GM13977 (cell line): ENCODE measurements at regions not wholly inside any gene's neighbourhood (a gene's known extent, or its start where the extent isn't known, plus 50 kb on each side); places are given as distances from the start of the nearest gene placed in this dataset.
"Not testable (repeated sequence)": the region's sequence is repeated elsewhere in the genome, so short reads cannot be mapped to it uniquely, and the experiment has no call there.

Source experiments
- DNase-seq: peaks from one replicate; pipeline ENCODE4 v3.0.0; 2012; ENCODE audit warnings: low spot score
- CTCF ChIP-seq: IDR thresholded peaks from 2 replicates; pipeline ENCODE4 v1.5.1; 2012; ENCODE audit warnings: mild to moderate bottlenecking, control low read depth; ENCODE audit not compliant: insufficient read depth; ENCODE audit errors: extremely low read depth, missing control alignments
- in situ Hi-C: fragments of 300-500 bp; cut with MboI; formaldehyde crosslinking; loops from one replicate; pipeline ENCODE4 v1.12.0; 2022; ENCODE audit warnings: low sequenced_read_pairs, low pct_unique_long_range_greater_than_20kb, mixed read lengths, inconsistent platforms; ENCODE audit not compliant: unreplicated experiment

GRCh38 chr10:117460846-117461765 is 81.4 kb upstream of the EMX2 start:
- no peak for TF ChIP-seq CTCF
- in situ Hi-C loops: no loop called here
- DNase-seq: no peak

- DNase-seq: no peak
- TF ChIP-seq CTCF: no peak
- in situ Hi-C loops: no loop called here
Measured at GRCh38 chr10:117458571-117458970, 83.3 kb upstream of the PDZD8 start.

- no peak for TF ChIP-seq CTCF
- no peak for DNase-seq
- in situ Hi-C loops: no loop called here
Measured at GRCh38 chr10:117457932-117458331, 82.7 kb upstream of the PDZD8 start.

- TF ChIP-seq CTCF: no peak
- in situ Hi-C loops: no loop called here
- DNase-seq: no peak
Measured at GRCh38 chr10:117457071-117457810, 82.0 kb upstream of the PDZD8 start.

GRCh38 chr10:117455346-117455745 is 80.1 kb upstream of the PDZD8 start:
- TF ChIP-seq CTCF: no peak
- no peak for DNase-seq
- in situ Hi-C loops: no loop called here

GRCh38 chr10:117454502-117454901 is 79.3 kb upstream of the PDZD8 start:
- no peak for DNase-seq
- in situ Hi-C loops: no loop called here
- no peak for TF ChIP-seq CTCF

GRCh38 chr10:117453484-117453883 is 78.2 kb upstream of the PDZD8 start:
- in situ Hi-C loops, DNase-seq: not testable (repeated sequence)
